ENCODE measurements at regions not wholly inside any gene's neighbourhood (a gene's known extent, or its start where the extent isn't known, plus 50 kb on each side); places are given as distances from the start of the nearest gene placed in this dataset.

GRCh38 chr5:108649106-108649505 lies 98.6 kb upstream of the FER start:
- DNase-seq: no peak

- DNase-seq: peak; percentile 46 to 58
Measured at GRCh38 chr5:108642170-108642906, 105.4 kb upstream of the FER start.

GRCh38 chr5:108641596-108641995 lies 106.1 kb upstream of the FER start:
- DNase-seq: no peak

GRCh38 chr5:108639366-108639765 lies 108.3 kb upstream of the FER start:
- DNase-seq: no peak

GRCh38 chr5:108638021-108638420 lies 109.7 kb upstream of the FER start:
- no peak for DNase-seq

GRCh38 chr5:108637134-108637533 lies 110.6 kb upstream of the FER start:
- no peak for DNase-seq

- no peak for DNase-seq
Measured at GRCh38 chr5:108636135-108636853, 111.4 kb upstream of the FER start.

- peak in 1 of 2 donors; percentile 4 for DNase-seq
Measured at GRCh38 chr5:108634617-108635288, 112.9 kb upstream of the FER start.

- no peak for DNase-seq
Measured at GRCh38 chr5:108634010-108634616, 113.6 kb upstream of the FER start.

GRCh38 chr5:108629779-108630528 lies 117.7 kb upstream of the FER start:
- no peak for DNase-seq

GRCh38 chr5:108625654-108626053 lies 122.0 kb upstream of the FER start:
- no peak for DNase-seq

GRCh38 chr5:108623826-108624225 lies 123.9 kb upstream of the FER start:
- DNase-seq: no peak

- no peak for DNase-seq
Measured at GRCh38 chr5:108620516-108620915, 127.2 kb upstream of the FER start.

GRCh38 chr5:108619815-108620214 lies 127.9 kb upstream of the FER start:
- no peak for DNase-seq

GRCh38 chr5:108617467-108618435 lies 129.9 kb upstream of the FER start:
- no peak for DNase-seq

GRCh38 chr5:108615216-108615615 lies 132.5 kb upstream of the FER start:
- DNase-seq: no peak

- no peak for DNase-seq
Measured at GRCh38 chr5:108607421-108607820, 140.3 kb upstream of the FER start.

- DNase-seq: no peak
Measured at GRCh38 chr5:108606185-108606584, 141.5 kb upstream of the FER start.

GRCh38 chr5:108602830-108603229 lies 144.9 kb upstream of the FER start:
- no peak for DNase-seq

GRCh38 chr5:108590799-108591198 lies 156.9 kb upstream of the FER start:
- DNase-seq: no peak

GRCh38 chr5:108588323-108588722 lies 159.4 kb upstream of the FER start:
- no peak for DNase-seq
